ENCODE measurements at regions not wholly inside any gene's neighbourhood (a gene's known extent, or its start where the extent isn't known, plus 50 kb on each side); places are given as distances from the start of the nearest gene placed in this dataset.

DNA sequence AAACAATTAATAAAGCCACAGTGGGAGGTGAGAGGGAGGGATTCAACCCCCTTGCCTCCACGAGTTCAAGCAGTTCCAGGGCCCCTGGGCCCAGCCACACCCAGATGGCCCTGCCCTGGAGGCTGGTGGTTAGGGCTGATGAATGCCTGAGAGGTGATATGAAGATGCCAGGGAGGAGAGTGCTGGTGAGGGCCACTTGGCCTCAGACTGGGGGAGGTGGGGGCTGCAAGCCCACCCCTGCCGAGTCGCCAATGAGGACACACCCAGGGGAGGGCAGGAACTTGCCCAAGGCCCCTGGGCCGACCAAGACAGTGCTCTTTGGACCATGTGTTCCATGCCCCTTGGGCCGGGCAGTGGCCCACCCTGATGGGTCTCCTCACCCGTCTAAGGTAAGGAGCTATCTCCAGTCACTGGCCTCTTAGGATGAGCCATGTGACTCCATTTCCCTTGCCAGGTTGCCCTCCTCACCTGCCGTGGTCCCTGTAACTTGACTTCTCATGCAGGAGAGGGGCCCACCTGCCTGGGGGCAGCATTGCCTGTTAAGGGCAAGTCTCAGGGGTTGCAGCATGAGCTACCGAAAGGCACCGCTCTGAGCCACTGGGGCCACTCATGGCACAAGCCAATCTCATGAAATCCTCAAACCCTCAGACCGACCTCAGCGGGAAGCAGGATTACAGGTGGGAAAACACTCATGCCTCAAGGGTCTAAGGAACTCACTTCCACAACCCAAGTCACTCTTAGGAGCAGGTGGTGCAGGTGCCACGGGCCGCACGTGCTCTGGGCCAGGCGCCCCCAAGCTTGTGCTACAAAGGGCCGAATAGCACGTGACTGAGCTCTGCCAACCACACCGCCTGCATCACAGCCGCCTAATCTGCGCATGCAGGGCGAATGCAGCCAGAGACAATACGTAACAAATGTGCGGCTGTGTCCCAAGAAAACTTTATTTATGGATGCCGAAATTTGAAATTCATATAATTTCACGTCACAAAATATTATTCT, 147.4 kb upstream of the MLN start:
- Histone ChIP-seq H3K9ac (ENCODE audit: low read depth in 2 of 2, low read length in 2 of 2) (no peak overlapping the region), H3K27me3 (no peaks in the 10 kb centered on the region), H3K9me3 (no peaks in the 10 kb centered on the region), H3K36me3 (no peaks in the 10 kb centered on the region), H3K27ac (no peak overlapping the region), H3K4me1 (no peaks in the 10 kb centered on the region), H3K4me3 (no peak overlapping the region)
- no peak for TF ChIP-seq CTCF (IDR thresholded peaks at IDR 0.05)
- DNase-seq, result peak; percentile 44
- intact Hi-C loops (cut with DNase I), result no loop called here

DNA sequence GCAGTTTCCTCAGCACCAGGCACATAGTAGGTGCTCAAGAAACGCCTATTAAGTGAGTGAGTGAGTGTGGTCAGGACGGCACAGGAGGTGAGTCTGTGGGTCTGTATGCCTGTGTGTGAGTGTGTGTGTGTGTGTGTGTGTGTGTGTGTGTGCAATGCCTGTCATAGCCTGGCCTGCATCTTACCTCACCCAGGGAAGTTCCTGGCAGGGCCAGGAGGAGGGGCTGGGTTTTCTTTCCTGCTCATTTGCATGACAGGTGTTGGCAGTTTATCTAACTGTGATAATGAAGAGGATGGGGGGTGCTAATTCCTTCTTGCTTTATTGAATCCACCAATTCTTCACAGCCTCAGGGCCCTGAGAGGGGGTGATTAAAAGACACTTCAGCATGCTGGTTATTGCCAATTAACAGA, 146.7 kb upstream of the MLN start:
- no peaks in the 10 kb centered on the region for H3K4me1 ChIP-seq
- intact Hi-C loops (cut with DNase I), result no loop called here
- H3K27me3 ChIP-seq, result no peaks in the 10 kb centered on the region
- peak; percentile 71 for DNase-seq
- no peak overlapping the region for H3K4me3 ChIP-seq
- H3K27ac ChIP-seq, result no peak overlapping the region
- no peaks in the 10 kb centered on the region for H3K36me3 ChIP-seq
- no peaks in the 10 kb centered on the region for H3K9me3 ChIP-seq
- no peak for TF ChIP-seq CTCF (IDR thresholded peaks at IDR 0.05)
- H3K9ac ChIP-seq (ENCODE audit: low read depth in 2 of 2, low read length in 2 of 2), result no peak overlapping the region

DNA sequence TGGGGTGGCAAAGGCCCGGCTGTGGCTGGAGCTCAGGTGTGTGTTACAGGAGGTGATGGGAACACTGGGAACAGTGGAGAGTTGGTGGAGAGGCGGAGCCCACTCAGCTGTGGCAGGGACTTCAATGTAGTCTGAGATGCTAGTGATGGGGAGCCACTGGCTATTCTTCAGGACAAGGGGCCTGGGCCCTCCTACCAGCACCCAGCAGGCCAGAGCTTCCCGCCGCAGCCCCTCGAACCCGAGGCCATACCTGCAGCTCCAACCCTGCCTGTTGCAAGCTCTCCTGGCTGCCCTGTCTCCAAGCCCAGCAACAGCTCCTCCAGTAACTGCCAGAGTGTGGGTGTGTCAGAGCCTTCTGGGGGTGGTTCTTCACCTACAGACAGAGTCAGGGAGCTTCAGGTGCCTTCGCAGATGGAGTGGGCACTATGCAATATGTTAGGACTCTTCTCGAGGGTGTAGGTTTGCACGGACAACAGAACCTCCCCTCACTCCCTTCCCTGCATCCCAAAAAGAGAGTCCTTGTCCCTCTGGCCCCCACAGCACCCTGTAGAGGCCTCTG, 146.2 kb upstream of the MLN start:
- Histone ChIP-seq H3K9me3 (no peaks in the 10 kb centered on the region), H3K36me3 (no peaks in the 10 kb centered on the region), H3K4me1 (no peaks in the 10 kb centered on the region), H3K9ac (ENCODE audit: low read depth in 2 of 2, low read length in 2 of 2) (no peak overlapping the region), H3K4me3 (no peak overlapping the region), H3K27ac (no peak overlapping the region), H3K27me3 (no peaks in the 10 kb centered on the region)
- peak; percentile 36 for DNase-seq
- no peak for TF ChIP-seq CTCF (IDR thresholded peaks at IDR 0.05)
- intact Hi-C loops (cut with DNase I), result no loop called here

DNA sequence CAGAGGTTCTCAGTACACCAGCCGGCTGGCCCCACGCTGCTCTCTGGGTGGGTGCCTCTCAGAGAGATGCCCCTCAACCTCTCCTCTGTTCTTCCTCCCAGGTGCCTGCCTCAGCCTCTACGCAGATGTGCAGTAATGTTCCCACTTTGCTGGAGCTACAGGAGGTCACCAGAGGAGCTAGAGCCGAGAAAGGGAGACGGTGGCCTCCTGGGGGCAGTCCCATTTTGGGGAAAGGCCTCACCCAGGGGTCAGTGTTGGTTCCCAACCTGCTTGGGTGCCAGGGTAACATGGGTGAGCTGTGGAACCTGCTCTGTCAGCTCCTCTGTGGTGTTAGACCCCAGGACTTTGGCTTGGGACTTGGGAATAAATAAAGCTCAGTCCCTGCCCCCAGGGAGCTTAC, 145.3 kb upstream of the MLN start:
- H3K9ac ChIP-seq (ENCODE audit: low read depth in 2 of 2, low read length in 2 of 2), result no peak overlapping the region
- no peak for DNase-seq
- no peak overlapping the region for H3K27ac ChIP-seq
- H3K4me3 ChIP-seq, result no peak overlapping the region
- intact Hi-C loops (cut with DNase I), result no loop called here
- H3K9me3 ChIP-seq, result no peaks in the 10 kb centered on the region
- no peaks in the 10 kb centered on the region for H3K27me3 ChIP-seq
- no peaks in the 10 kb centered on the region for H3K4me1 ChIP-seq
- TF ChIP-seq CTCF (IDR thresholded peaks at IDR 0.05), result no peak
- H3K36me3 ChIP-seq, result no peaks in the 10 kb centered on the region

DNA sequence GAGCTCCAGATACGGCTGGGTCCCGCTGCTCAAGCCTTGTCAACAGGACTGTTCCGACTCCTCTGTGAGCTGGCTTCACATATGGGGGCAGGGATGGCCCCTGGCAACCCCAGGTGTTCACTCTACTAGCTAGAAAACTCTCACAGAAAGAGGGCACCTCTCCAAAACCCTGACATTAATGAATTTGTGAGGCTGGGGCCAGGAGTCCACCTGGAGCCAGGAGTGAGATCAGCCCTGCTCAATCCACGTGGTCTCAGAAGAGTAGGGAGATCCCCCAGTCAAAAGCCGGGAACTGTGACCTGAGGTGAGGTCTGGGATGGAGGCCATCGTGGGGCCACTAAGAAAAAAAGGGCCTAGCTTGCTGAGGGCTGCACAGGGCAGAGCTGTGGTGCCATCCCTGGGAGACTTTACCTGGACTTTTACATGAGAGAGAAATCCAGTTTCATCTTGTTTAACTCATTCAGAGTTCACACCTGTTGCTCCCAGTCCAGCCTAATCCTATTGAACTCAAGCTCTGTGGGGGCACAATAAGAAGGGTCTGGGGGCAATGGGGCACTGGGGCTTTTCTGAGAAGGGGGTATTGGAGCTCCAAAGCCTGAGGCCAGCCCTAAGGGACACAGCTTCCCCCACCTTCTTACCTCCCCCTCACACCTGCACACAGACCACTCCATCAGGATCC, 144.3 kb upstream of the MLN start:
- no peak overlapping the region for H3K9ac ChIP-seq (ENCODE audit: low read depth in 2 of 2, low read length in 2 of 2)
- no peak overlapping the region for H3K4me3 ChIP-seq
- H3K27me3 ChIP-seq, result no peaks in the 10 kb centered on the region
- no peaks in the 10 kb centered on the region for H3K4me1 ChIP-seq
- H3K9me3 ChIP-seq, result no peaks in the 10 kb centered on the region
- no peak for DNase-seq
- intact Hi-C loops (cut with DNase I), result no loop called here
- H3K36me3 ChIP-seq, result no peaks in the 10 kb centered on the region
- TF ChIP-seq CTCF (IDR thresholded peaks at IDR 0.05), result no peak
- no peak overlapping the region for H3K27ac ChIP-seq
